ENCODE measurements at regions not wholly inside any gene's neighbourhood (a gene's known extent, or its start where the extent isn't known, plus 50 kb on each side); places are given as distances from the start of the nearest gene placed in this dataset.

DNA sequence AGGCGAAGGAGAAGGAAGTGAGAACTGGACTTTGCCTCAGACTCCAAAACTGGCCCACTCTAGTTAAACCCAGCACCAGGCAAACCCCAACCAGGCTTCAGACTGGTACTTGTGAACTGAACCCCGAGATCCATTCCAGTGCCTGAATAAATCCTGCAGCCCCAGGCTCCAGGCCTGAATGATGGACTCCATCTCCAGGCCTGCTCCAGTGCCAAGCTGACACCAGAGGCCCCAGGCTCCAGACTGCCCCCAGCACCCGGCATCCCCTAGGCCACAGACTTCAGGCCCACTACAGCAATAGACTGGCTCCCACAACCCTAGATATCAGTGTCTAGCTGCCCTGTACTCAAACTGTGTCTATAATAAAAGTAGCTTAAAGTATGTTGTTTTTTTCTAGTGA is 406.8 kb downstream of the FAM181B start:
- TF ChIP-seq ZFP30 (CRISPR knock-in tag; IDR thresholded peaks at IDR 0.05) (no peak), PATZ1 (CRISPR knock-in tag; IDR thresholded peaks at IDR 0.05; ENCODE audit: borderline replicate concordance) (no peak), GLIS3 (CRISPR knock-in tag; IDR thresholded peaks at IDR 0.05) (no peak), ZNF70 (CRISPR knock-in tag; IDR thresholded peaks at IDR 0.05) (no peak), ZNF8 (CRISPR knock-in tag; IDR thresholded peaks at IDR 0.05) (no peak)

Data from SK-N-SH treated with all-trans-retinoic acid at 6 μM for 48 hours (cell line).